HG02610 (cell line): ENCODE measurements at regions not wholly inside any gene's neighbourhood (a gene's known extent, or its start where the extent isn't known, plus 50 kb on each side); places are given as distances from the start of the nearest gene placed in this dataset.
"Not testable (repeated sequence)": the region's sequence is repeated elsewhere in the genome, so short reads cannot be mapped to it uniquely, and the experiment has no call there.

Experiments
- ATAC-seq: cut with Tn5 transposase; IDR thresholded peaks from one replicate; pipeline ENCODE4 v1.9.1; 2021; ENCODE audit warnings: mild to moderate bottlenecking, moderate library complexity; ENCODE audit not compliant: unreplicated experiment

- ATAC-seq, result no peak
Measured at GRCh38 chr7:130789436-130789835, 55.4 kb upstream of the KLF14 start.

GRCh38 chr7:130791746-130792145 lies 57.7 kb upstream of the KLF14 start:
- ATAC-seq, result no peak

GRCh38 chr7:130793855-130794618 lies 60.0 kb upstream of the KLF14 start:
- no peak for ATAC-seq

GRCh38 chr7:130794619-130794922 lies 60.6 kb upstream of the KLF14 start:
- no peak for ATAC-seq

- not testable (repeated sequence) for ATAC-seq
Measured at GRCh38 chr7:130796425-130796824, 62.4 kb upstream of the KLF14 start.

- ATAC-seq, result no peak
Measured at GRCh38 chr7:130803127-130803526, 69.1 kb upstream of the KLF14 start.

- no peak for ATAC-seq
Measured at GRCh38 chr7:130804220-130804619, 70.2 kb upstream of the KLF14 start.

GRCh38 chr7:130812819-130813218 lies 78.8 kb upstream of the KLF14 start:
- ATAC-seq, result not testable (repeated sequence)

GRCh38 chr7:130814778-130815335 lies 80.8 kb upstream of the KLF14 start:
- ATAC-seq, result no peak

GRCh38 chr7:130818056-130818455 lies 84.0 kb upstream of the KLF14 start:
- no peak for ATAC-seq

GRCh38 chr7:130821864-130822263 lies 87.9 kb upstream of the KLF14 start:
- ATAC-seq, result no peak

GRCh38 chr7:130822642-130823041 lies 88.6 kb upstream of the KLF14 start:
- ATAC-seq, result no peak

- ATAC-seq, result no peak
Measured at GRCh38 chr7:130823060-130823459, 89.1 kb upstream of the KLF14 start.

- no peak for ATAC-seq
Measured at GRCh38 chr7:130825819-130826218, 91.8 kb upstream of the KLF14 start.

GRCh38 chr7:130829415-130829814 lies 95.4 kb upstream of the KLF14 start:
- ATAC-seq, result no peak

- no peak for ATAC-seq
Measured at GRCh38 chr7:130831322-130831721, 97.3 kb upstream of the KLF14 start.

GRCh38 chr7:130831817-130832481 lies 97.9 kb upstream of the KLF14 start:
- ATAC-seq, result no peak

- ATAC-seq, result no peak
Measured at GRCh38 chr7:130838738-130839137, 104.7 kb upstream of the KLF14 start.

GRCh38 chr7:130840599-130840998 lies 106.6 kb upstream of the KLF14 start:
- ATAC-seq, result no peak

GRCh38 chr7:130841416-130841815 lies 107.4 kb upstream of the KLF14 start:
- ATAC-seq, result no peak

- ATAC-seq, result no peak
Measured at GRCh38 chr7:130843703-130844102, 109.7 kb upstream of the KLF14 start.

GRCh38 chr7:130844811-130845580 lies 111.0 kb upstream of the KLF14 start:
- no peak for ATAC-seq
